NCI-H2081 (cell line): ENCODE measurements at regions not wholly inside any gene's neighbourhood (a gene's known extent, or its start where the extent isn't known, plus 50 kb on each side); places are given as distances from the start of the nearest gene placed in this dataset.

Experiments used
- DNase-seq, 2 experiments: peaks; one replicate each; lab custom pipeline; 2025; lab: John Stamatoyannopoulos, UW

- no peak for DNase-seq
Observed at GRCh38 chr18:34640276-34640675, 69.8 kb upstream of the DTNA start.

- DNase-seq, result peak in 1 of 2 experiments; percentile 23
Observed at GRCh38 chr18:34643989-34644388, 66.1 kb upstream of the DTNA start.

- DNase-seq, result no peak
Observed at GRCh38 chr18:34647251-34647650, 62.8 kb upstream of the DTNA start.

GRCh38 chr18:34648269-34648985 lies 61.7 kb upstream of the DTNA start:
- no peak for DNase-seq

GRCh38 chr18:34649080-34649479 lies 61.0 kb upstream of the DTNA start:
- DNase-seq, result no peak

- DNase-seq, result no peak
Observed at GRCh38 chr18:34650121-34650545, 60.0 kb upstream of the DTNA start.

- DNase-seq, result no peak
Observed at GRCh38 chr18:34651586-34652369, 58.3 kb upstream of the DTNA start.

GRCh38 chr18:34655131-34655530 lies 55.0 kb upstream of the DTNA start:
- no peak for DNase-seq

GRCh38 chr18:34657860-34658500 lies 52.1 kb upstream of the DTNA start:
- no peak for DNase-seq

GRCh38 chr18:34659579-34660517 lies 50.2 kb upstream of the DTNA start:
- DNase-seq, result peak; percentile 61 to 85
